A549 (cell line): ENCODE measurements at regions not wholly inside any gene's neighbourhood (a gene's known extent, or its start where the extent isn't known, plus 50 kb on each side); places are given as distances from the start of the nearest gene placed in this dataset.

Source experiments
- ATAC-seq, 2 experiments: fragments of 200-7000 bp in 1 of 2; fragments of >200 bp in 1 of 2; cut with Nextera tagmentation in 1 of 2; cut with Tn5 transposase in 1 of 2; 3 replicates each; pipeline versions ENCODE4 v1.8.0 to v1.9.1; 2018 to 2020; ENCODE audit warnings: mild to moderate bottlenecking in 1 of 2, moderate library complexity in 1 of 2
- CTCF ChIA-PET: fragments of 300-600 bp; sonication (Branson Sonifier 250); formaldehyde crosslinking; extraction: SDS; loops from one replicate; lab custom pipeline; 2021; ENCODE audit warnings: antibody characterized with exemption, inconsistent platforms; lab: Yijun Ruan, JAX
- POLR2A ChIA-PET: fragments of 350-600 bp; formaldehyde crosslinking; extraction: SDS; loops from one replicate; lab custom pipeline; 2021; ENCODE audit warnings: antibody characterized with exemption, inconsistent platforms; lab: Yijun Ruan, JAX
- DNase-seq, 2 experiments: peaks; one replicate each; pipeline versions ENCODE4 v3.0.0 to v3.0.0-alpha.2; 2011 to 2016; ENCODE audit warnings: low read depth in 1 of 2, low spot score in 1 of 2
- FAIRE-seq: peaks from 2 replicates; lab custom pipeline; 2011; peaks lifted over from hg19 to GRCh38; lab: Jason Lieb, UNC
- H3K27ac ChIP-seq, 2 experiments: fragments of >200 bp; sonication (Bioruptor Twin); formaldehyde crosslinking; 3 replicates each; pipeline ENCODE4 v1.5.1; 2016 to 2017
- H3K4me1 ChIP-seq: fragments of >200 bp; sonication (Bioruptor Twin); formaldehyde crosslinking; 3 replicates; pipeline ENCODE4 v1.6.1; 2016
- H3K4me2 ChIP-seq: fragments of >200 bp; sonication (Bioruptor Twin); formaldehyde crosslinking; 3 replicates; pipeline ENCODE4 v1.6.1; 2016
- H3K4me3 ChIP-seq: fragments of >200 bp; sonication (Bioruptor Twin); formaldehyde crosslinking; 3 replicates; pipeline ENCODE4 v1.5.1; 2016
- H3K9me3 ChIP-seq: fragments of >200 bp; sonication (Bioruptor Twin); formaldehyde crosslinking; 3 replicates; pipeline ENCODE4 v1.6.1; 2016
- BHLHE40 ChIP-seq: IDR thresholded peaks from 2 replicates; pipeline ENCODE4 v1.6.1; 2012; ENCODE audit warnings: low read depth, low read length, inconsistent platforms
- CHD2 ChIP-seq: fragments of 150-350 bp; IDR thresholded peaks from 2 replicates; pipeline ENCODE4 v1.6.1; 2014; ENCODE audit warnings: low read length; ENCODE audit not compliant: partially characterized antibody
- CHD4 ChIP-seq: fragments of 200-600 bp; sonication (generic); IDR thresholded peaks from 2 replicates; pipeline ENCODE4 v1.6.1; 2016; ENCODE audit warnings: antibody characterized with exemption, mild to moderate bottlenecking, borderline replicate concordance
- EHMT2 ChIP-seq: fragments of 200-600 bp; sonication (generic); IDR thresholded peaks from 2 replicates; pipeline ENCODE4 v1.6.1; 2016; ENCODE audit warnings: antibody characterized with exemption, low read depth, mild to moderate bottlenecking, moderate library complexity
- EP300 ChIP-seq, 2 experiments: fragments of >200 bp; sonication (Bioruptor Twin); formaldehyde crosslinking; IDR thresholded peaks; 2 replicates in 1 of 2; 3 replicates in 1 of 2; pipeline ENCODE4 v1.6.1; 2016 to 2017
- GATA3 ChIP-seq: IDR thresholded peaks from 2 replicates; pipeline ENCODE4 v1.6.1; 2012; ENCODE audit warnings: borderline replicate concordance
- HDAC2 ChIP-seq: fragments of 200-600 bp; sonication (generic); IDR thresholded peaks from 2 replicates; pipeline ENCODE4 v1.6.1; 2016
- HOXB13 ChIP-seq: fragments of 250-450 bp; sonication (Bioruptor Pico); IDR thresholded peaks from 2 replicates; pipeline ENCODE4 v1.5.0; 2020; ENCODE audit warnings: low read depth, mild to moderate bottlenecking, moderate library complexity
- HOXB5 ChIP-seq: fragments of 250-450 bp; sonication (Bioruptor Pico); IDR thresholded peaks from 2 replicates; pipeline ENCODE4 v1.5.0; 2020; ENCODE audit warnings: mild to moderate bottlenecking, moderate library complexity
- JUN ChIP-seq, 2 experiments: fragments of >200 bp; sonication (Bioruptor Twin); formaldehyde crosslinking; IDR thresholded peaks; 2 replicates in 1 of 2; 3 replicates in 1 of 2; pipeline ENCODE4 v1.6.1; 2016 to 2017
- JUNB ChIP-seq: fragments of >200 bp; sonication (Bioruptor Twin); formaldehyde crosslinking; IDR thresholded peaks from 2 replicates; pipeline ENCODE4 v1.6.1; 2016
- KDM1A ChIP-seq: fragments of 200-600 bp; sonication (generic); IDR thresholded peaks from 2 replicates; pipeline ENCODE4 v1.6.1; 2016; ENCODE audit warnings: low read depth, mild to moderate bottlenecking
- MAFK ChIP-seq: fragments of 450-650 bp; IDR thresholded peaks from 2 replicates; pipeline ENCODE4 v1.6.1; 2014; ENCODE audit not compliant: partially characterized antibody
- NR3C1 ChIP-seq: fragments of >200 bp; sonication (Bioruptor Twin); formaldehyde crosslinking; IDR thresholded peaks from 3 replicates; pipeline ENCODE4 v1.6.1; 2017
- POLR2AphosphoS2 ChIP-seq: conservative IDR thresholded peaks from 2 replicates; pipeline ENCODE4 v1.6.1; 2012; ENCODE audit warnings: low read length, improper control_type of control experiment, inconsistent platforms
- RFX5 ChIP-seq: fragments of 450-650 bp; IDR thresholded peaks from 2 replicates; pipeline ENCODE4 v1.7.1; 2014; ENCODE audit warnings: antibody characterized with exemption, mild to moderate bottlenecking, moderate library complexity
- TFCP2L1 ChIP-seq: fragments of 250-450 bp; sonication (Bioruptor Pico); IDR thresholded peaks from 2 replicates; pipeline ENCODE4 v1.5.0; 2021; ENCODE audit warnings: mild to moderate bottlenecking
- ZSCAN20 ChIP-seq: fragments of 250-450 bp; sonication (Bioruptor Pico); IDR thresholded peaks from 2 replicates; pipeline ENCODE4 v1.8.0; 2022; ENCODE audit warnings: mild to moderate bottlenecking, moderate library complexity
- WGBS: methylation state at CpG from one replicate; pipeline ENCODE4 v1.1.6; 2017; ENCODE audit errors: missing lambda C conversion rate; 5-methylcytosine and 5-hydroxymethylcytosine counted together
- TF ChIP-seq, protein P1 (sequence below): fragments of 250-450 bp; sonication (Bioruptor Pico); IDR thresholded peaks from 2 replicates; pipeline ENCODE4 v1.5.0; 2020; ENCODE audit warnings: low read depth, mild to moderate bottlenecking, moderate library complexity
- TF ChIP-seq, protein P2 (sequence below): IDR thresholded peaks from 2 replicates; pipeline ENCODE4 v1.6.1; 2012
- TF ChIP-seq, protein P3 (sequence below): fragments of 150-350 bp; IDR thresholded peaks from 2 replicates; pipeline ENCODE4 v1.6.1; 2014; ENCODE audit warnings: low read depth, mild to moderate bottlenecking, low read length
- TF ChIP-seq, protein P4 (sequence below): fragments of 200-600 bp; sonication (generic); IDR thresholded peaks from 2 replicates; pipeline ENCODE4 v1.6.1; 2016; ENCODE audit warnings: antibody characterized with exemption, mild to moderate bottlenecking, moderate library complexity
- TF ChIP-seq, protein P5 (sequence below): fragments of >200 bp; sonication (Bioruptor Twin); formaldehyde crosslinking; IDR thresholded peaks from 3 replicates; pipeline ENCODE4 v1.5.1; 2016
- TF ChIP-seq, protein P6 (sequence below): fragments of 250-450 bp; sonication (Bioruptor Pico); IDR thresholded peaks from 2 replicates; pipeline ENCODE4 v1.5.0; 2021; ENCODE audit warnings: mild to moderate bottlenecking, moderate library complexity, borderline replicate concordance

DNA sequence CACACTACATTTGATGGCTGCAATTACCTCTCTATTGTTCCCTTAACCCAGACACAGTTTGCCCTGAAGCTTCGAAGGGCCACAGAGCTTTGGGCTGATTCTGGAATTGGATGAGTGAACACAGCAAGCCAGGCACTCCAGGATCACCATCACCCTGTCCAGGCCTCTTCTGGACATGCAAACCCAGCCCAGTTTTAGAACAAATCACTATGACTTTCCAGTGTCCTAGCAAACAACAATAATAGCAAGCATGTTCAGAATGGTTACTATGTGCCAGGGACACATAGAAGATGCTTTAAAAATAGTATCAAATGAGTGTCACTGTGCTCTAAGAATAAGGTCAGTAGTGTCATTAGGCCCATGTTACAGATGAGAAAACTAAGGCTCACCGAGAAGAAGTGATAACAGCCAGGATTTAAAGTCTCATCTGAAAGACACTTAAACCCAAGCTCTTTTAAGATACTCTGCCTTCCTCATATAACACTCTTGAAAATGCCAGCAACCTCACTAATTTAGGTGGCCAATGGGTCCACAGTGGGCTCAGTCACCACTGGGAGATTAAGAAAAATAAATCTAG lies 191.7 kb upstream of the STK17B start (continued):
- TF ChIP-seq, protein P1, sequence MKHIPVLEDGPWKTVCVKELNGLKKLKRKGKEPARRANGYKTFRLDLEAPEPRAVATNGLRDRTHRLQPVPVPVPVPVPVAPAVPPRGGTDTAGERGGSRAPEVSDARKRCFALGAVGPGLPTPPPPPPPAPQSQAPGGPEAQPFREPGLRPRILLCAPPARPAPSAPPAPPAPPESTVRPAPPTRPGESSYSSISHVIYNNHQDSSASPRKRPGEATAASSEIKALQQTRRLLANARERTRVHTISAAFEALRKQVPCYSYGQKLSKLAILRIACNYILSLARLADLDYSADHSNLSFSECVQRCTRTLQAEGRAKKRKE (CRISPR knock-in tag), result no peak
- no peak for TF ChIP-seq CHD2

DNA sequence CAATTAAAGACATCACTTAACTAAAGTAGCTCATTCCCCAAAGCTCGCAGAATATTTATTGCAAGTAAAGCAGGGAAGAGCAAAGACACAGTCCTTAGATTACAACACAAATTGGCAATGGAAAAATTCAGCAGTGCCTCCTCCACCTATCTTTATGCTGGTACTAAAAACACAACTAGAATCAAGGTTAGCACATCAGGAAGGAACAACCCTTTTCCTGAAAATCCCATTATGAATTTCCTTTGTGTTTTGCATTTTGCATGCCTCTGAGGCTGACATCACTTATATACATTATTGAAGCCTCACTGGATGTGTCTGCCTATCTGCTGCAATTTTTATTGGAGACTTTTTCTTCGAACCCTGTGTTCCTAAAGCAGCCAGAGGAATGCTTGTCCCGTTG lies 193.8 kb upstream of the STK17B start:
- 80% methylated on average over 3 of the region's 3 CpGs for WGBS
- Histone ChIP-seq H3K27ac (no peak overlapping the region), H3K4me2 (no peak overlapping the region), H3K9me3 (no peaks in the 10 kb centered on the region), H3K4me3 (no peak overlapping the region), H3K4me1 (no peaks in the 10 kb centered on the region)
- CTCF ChIA-PET, result interaction anchor here (0.8 kb wide), 1 partner anchor 70 kb away, joined by 3 read pairs; no protein-coding TSS in a partner anchor
- no peak for TF ChIP-seq EP300 (IDR thresholded peaks at IDR 0.05)
- TF ChIP-seq KDM1A, result no peak
- TF ChIP-seq, protein P2, sequence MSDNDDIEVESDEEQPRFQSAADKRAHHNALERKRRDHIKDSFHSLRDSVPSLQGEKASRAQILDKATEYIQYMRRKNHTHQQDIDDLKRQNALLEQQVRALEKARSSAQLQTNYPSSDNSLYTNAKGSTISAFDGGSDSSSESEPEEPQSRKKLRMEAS, result no peak
- no peak for TF ChIP-seq JUNB
- no peak for TF ChIP-seq EHMT2
- TF ChIP-seq ZSCAN20 (CRISPR knock-in tag), result no peak
- TF ChIP-seq NR3C1, result no peak
- TF ChIP-seq HDAC2, result no peak
- TF ChIP-seq, protein P3, sequence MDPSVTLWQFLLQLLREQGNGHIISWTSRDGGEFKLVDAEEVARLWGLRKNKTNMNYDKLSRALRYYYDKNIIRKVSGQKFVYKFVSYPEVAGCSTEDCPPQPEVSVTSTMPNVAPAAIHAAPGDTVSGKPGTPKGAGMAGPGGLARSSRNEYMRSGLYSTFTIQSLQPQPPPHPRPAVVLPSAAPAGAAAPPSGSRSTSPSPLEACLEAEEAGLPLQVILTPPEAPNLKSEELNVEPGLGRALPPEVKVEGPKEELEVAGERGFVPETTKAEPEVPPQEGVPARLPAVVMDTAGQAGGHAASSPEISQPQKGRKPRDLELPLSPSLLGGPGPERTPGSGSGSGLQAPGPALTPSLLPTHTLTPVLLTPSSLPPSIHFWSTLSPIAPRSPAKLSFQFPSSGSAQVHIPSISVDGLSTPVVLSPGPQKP, result no peak
- no peak for DNase-seq
- POLR2A ChIA-PET, result no interaction called here
- ATAC-seq, result no peak
- no peak for FAIRE-seq

DNA sequence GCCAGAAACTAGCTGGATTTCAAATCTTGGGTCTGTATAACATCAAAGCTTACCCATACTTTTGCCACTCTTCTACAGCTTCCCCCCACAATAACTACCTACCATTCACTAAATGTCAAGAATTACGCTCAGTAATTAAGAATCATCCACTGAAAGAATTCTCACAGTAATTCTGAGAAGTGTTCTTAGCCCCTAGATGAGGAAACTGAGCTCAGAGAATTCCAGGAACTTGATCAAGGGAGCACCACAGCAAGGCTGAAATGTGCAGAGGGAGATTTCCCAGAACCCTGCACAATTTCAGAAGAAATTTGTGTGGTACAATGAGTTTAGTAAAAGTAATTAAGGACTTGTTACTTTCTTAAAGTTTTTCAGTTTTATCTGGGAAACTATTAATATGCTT lies 194.5 kb upstream of the STK17B start:
- ChIA-PET POLR2A (no interaction called here), CTCF (no interaction called here)
- no peaks in the 10 kb centered on the region for H3K4me1 ChIP-seq
- H3K27ac ChIP-seq, result no peak overlapping the region
- 84% methylated on average over 1 of the region's 1 CpG for WGBS
- ATAC-seq, result no peak
- DNase-seq, result no peak
- no peak for TF ChIP-seq GATA3
- TF ChIP-seq, protein P4, sequence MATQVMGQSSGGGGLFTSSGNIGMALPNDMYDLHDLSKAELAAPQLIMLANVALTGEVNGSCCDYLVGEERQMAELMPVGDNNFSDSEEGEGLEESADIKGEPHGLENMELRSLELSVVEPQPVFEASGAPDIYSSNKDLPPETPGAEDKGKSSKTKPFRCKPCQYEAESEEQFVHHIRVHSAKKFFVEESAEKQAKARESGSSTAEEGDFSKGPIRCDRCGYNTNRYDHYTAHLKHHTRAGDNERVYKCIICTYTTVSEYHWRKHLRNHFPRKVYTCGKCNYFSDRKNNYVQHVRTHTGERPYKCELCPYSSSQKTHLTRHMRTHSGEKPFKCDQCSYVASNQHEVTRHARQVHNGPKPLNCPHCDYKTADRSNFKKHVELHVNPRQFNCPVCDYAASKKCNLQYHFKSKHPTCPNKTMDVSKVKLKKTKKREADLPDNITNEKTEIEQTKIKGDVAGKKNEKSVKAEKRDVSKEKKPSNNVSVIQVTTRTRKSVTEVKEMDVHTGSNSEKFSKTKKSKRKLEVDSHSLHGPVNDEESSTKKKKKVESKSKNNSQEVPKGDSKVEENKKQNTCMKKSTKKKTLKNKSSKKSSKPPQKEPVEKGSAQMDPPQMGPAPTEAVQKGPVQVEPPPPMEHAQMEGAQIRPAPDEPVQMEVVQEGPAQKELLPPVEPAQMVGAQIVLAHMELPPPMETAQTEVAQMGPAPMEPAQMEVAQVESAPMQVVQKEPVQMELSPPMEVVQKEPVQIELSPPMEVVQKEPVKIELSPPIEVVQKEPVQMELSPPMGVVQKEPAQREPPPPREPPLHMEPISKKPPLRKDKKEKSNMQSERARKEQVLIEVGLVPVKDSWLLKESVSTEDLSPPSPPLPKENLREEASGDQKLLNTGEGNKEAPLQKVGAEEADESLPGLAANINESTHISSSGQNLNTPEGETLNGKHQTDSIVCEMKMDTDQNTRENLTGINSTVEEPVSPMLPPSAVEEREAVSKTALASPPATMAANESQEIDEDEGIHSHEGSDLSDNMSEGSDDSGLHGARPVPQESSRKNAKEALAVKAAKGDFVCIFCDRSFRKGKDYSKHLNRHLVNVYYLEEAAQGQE, result no peak
- no peak overlapping the region for H3K4me3 ChIP-seq
- H3K4me2 ChIP-seq, result no peak overlapping the region
- no peak for FAIRE-seq
- no peaks in the 10 kb centered on the region for H3K9me3 ChIP-seq

DNA sequence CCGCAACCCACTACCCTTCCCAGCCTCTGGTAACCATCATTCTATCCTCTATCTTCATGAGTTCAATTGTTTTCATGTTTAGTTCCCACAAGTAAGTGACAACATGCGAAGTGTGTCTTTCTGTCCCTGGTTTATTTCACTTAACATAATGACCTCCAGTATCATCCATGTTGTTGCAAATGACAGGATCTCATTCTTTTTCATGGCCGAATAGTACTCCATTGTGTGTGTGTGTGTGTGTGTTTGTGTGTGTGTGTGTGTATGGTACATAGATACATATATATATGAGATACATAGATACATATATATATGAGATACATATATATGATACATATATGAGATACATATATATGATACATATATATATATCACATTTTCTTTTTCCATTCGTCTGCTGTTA lies 196.3 kb upstream of the STK17B start:
- Histone ChIP-seq H3K9me3 (no peaks in the 10 kb centered on the region), H3K4me3 (no peak overlapping the region), H3K4me2 (no peak overlapping the region), H3K4me1 (no peaks in the 10 kb centered on the region), H3K27ac (no peak overlapping the region)
- DNase-seq (no peak), ATAC-seq (no peak), FAIRE-seq (no peak)
- WGBS, result 82% methylated on average over 4 of the region's 4 CpGs
- ChIA-PET POLR2A (no interaction called here), CTCF (no interaction called here)
- no peak for TF ChIP-seq HOXB5
- no peak for TF ChIP-seq CHD4
- TF ChIP-seq TFCP2L1, result no peak
- no peak for TF ChIP-seq HOXB13 (CRISPR knock-in tag)
- TF ChIP-seq, protein P5, sequence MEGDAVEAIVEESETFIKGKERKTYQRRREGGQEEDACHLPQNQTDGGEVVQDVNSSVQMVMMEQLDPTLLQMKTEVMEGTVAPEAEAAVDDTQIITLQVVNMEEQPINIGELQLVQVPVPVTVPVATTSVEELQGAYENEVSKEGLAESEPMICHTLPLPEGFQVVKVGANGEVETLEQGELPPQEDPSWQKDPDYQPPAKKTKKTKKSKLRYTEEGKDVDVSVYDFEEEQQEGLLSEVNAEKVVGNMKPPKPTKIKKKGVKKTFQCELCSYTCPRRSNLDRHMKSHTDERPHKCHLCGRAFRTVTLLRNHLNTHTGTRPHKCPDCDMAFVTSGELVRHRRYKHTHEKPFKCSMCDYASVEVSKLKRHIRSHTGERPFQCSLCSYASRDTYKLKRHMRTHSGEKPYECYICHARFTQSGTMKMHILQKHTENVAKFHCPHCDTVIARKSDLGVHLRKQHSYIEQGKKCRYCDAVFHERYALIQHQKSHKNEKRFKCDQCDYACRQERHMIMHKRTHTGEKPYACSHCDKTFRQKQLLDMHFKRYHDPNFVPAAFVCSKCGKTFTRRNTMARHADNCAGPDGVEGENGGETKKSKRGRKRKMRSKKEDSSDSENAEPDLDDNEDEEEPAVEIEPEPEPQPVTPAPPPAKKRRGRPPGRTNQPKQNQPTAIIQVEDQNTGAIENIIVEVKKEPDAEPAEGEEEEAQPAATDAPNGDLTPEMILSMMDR, result no peak
- TF ChIP-seq ZSCAN20 (CRISPR knock-in tag), result no peak
- TF ChIP-seq, protein P6, sequence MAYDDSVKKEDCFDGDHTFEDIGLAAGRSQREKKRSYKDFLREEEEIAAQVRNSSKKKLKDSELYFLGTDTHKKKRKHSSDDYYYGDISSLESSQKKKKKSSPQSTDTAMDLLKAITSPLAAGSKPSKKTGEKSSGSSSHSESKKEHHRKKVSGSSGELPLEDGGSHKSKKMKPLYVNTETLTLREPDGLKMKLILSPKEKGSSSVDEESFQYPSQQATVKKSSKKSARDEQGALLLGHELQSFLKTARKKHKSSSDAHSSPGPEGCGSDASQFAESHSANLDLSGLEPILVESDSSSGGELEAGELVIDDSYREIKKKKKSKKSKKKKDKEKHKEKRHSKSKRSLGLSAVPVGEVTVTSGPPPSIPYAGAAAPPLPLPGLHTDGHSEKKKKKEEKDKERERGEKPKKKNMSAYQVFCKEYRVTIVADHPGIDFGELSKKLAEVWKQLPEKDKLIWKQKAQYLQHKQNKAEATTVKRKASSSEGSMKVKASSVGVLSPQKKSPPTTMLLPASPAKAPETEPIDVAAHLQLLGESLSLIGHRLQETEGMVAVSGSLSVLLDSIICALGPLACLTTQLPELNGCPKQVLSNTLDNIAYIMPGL (CRISPR knock-in tag), result no peak
- TF ChIP-seq RFX5, result no peak
- TF ChIP-seq EHMT2, result no peak
- TF ChIP-seq MAFK, result no peak
- TF ChIP-seq BHLHE40, result no peak
- no peak for TF ChIP-seq EP300 (IDR thresholded peaks at IDR 0.05)
- TF ChIP-seq JUN (IDR thresholded peaks at IDR 0.05), result no peak
- no peak for TF ChIP-seq POLR2AphosphoS2
